GM04504 (cell line): ENCODE measurements at regions not wholly inside any gene's neighbourhood (a gene's known extent, or its start where the extent isn't known, plus 50 kb on each side); places are given as distances from the start of the nearest gene placed in this dataset.
"Not testable (repeated sequence)": the region's sequence is repeated elsewhere in the genome, so short reads cannot be mapped to it uniquely, and the experiment has no call there.

Experiments
- DNase-seq: peaks from one replicate; pipeline ENCODE4 v3.0.0-alpha.2; 2012; ENCODE audit warnings: low read depth

- no peak for DNase-seq
Measured at GRCh38 chr21:31455506-31455905, 111.4 kb upstream of the TIAM1 start.

GRCh38 chr21:31450980-31451379 is 106.9 kb upstream of the TIAM1 start:
- DNase-seq, result no peak

- no peak for DNase-seq
Measured at GRCh38 chr21:31449921-31450535, 106.0 kb upstream of the TIAM1 start.

GRCh38 chr21:31448496-31448895 is 104.4 kb upstream of the TIAM1 start:
- DNase-seq, result no peak

GRCh38 chr21:31447505-31447904 is 103.4 kb upstream of the TIAM1 start:
- DNase-seq, result no peak

- no peak for DNase-seq
Measured at GRCh38 chr21:31446226-31446855, 102.3 kb upstream of the TIAM1 start.

- DNase-seq, result no peak
Measured at GRCh38 chr21:31445137-31445536, 101.1 kb upstream of the TIAM1 start.

GRCh38 chr21:31443736-31444521 is 99.9 kb upstream of the TIAM1 start:
- no peak for DNase-seq

- DNase-seq, result no peak
Measured at GRCh38 chr21:31442339-31442738, 98.3 kb upstream of the TIAM1 start.

GRCh38 chr21:31429506-31429905 is 85.4 kb upstream of the TIAM1 start:
- no peak for DNase-seq

- no peak for DNase-seq
Measured at GRCh38 chr21:31426235-31426797, 82.3 kb upstream of the TIAM1 start.

- DNase-seq, result no peak
Measured at GRCh38 chr21:31425138-31425537, 81.1 kb upstream of the TIAM1 start.

GRCh38 chr21:31424058-31424457 is 80.0 kb upstream of the TIAM1 start:
- no peak for DNase-seq

GRCh38 chr21:31420988-31421387 is 76.9 kb upstream of the TIAM1 start:
- DNase-seq, result no peak

- no peak for DNase-seq
Measured at GRCh38 chr21:31420354-31420753, 76.3 kb upstream of the TIAM1 start.

GRCh38 chr21:31418377-31419001 is 74.4 kb upstream of the TIAM1 start:
- DNase-seq, result no peak

- DNase-seq, result not testable (repeated sequence)
Measured at GRCh38 chr21:31417214-31417613, 73.2 kb upstream of the TIAM1 start.

- no peak for DNase-seq
Measured at GRCh38 chr21:31416465-31416864, 72.4 kb upstream of the TIAM1 start.

- DNase-seq, result no peak
Measured at GRCh38 chr21:31414263-31415000, 70.4 kb upstream of the TIAM1 start.

GRCh38 chr21:31413698-31414097 is 69.6 kb upstream of the TIAM1 start:
- no peak for DNase-seq

GRCh38 chr21:31410499-31411131 is 66.6 kb upstream of the TIAM1 start:
- no peak for DNase-seq
